NCI-H2171 (cell line): ENCODE measurements at regions not wholly inside any gene's neighbourhood (a gene's known extent, or its start where the extent isn't known, plus 50 kb on each side); places are given as distances from the start of the nearest gene placed in this dataset.

Experiments used
- DNase-seq: peaks from one replicate; lab custom pipeline; 2025; lab: John Stamatoyannopoulos, UW

GRCh38 chr2:121159291-121160071 lies 125.5 kb downstream of the TFCP2L1 start:
- DNase-seq: no peak

- no peak for DNase-seq
Observed at GRCh38 chr2:121160366-121160765, 124.6 kb downstream of the TFCP2L1 start.

- DNase-seq: no peak
Observed at GRCh38 chr2:121161272-121161671, 123.7 kb downstream of the TFCP2L1 start.

DNA sequence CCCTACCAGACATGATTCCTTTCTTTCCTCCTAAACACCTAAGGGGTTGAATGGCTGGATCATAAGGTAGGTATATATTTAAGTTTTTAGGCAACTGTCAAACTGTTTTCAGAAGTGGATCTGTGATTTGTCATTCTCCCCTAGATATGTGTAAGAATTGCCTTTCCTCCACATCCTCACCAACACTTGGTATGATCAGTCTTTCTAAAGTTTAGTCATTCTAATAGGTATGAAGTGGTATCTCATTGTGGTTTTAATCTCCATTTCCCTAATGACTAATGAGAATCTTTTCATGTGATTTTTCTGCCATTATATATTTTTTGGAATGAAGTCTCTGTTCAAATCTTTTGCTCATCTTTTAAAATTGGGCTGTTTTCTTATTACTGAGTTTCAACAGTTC lies 122.1 kb downstream of the TFCP2L1 start:
- DNase-seq: no peak

- DNase-seq: no peak
Observed at GRCh38 chr2:121164042-121164441, 121.0 kb downstream of the TFCP2L1 start.

GRCh38 chr2:121165038-121165542 lies 119.9 kb downstream of the TFCP2L1 start:
- no peak for DNase-seq
